HepG2 (cell line): ENCODE measurements at regions not wholly inside any gene's neighbourhood (a gene's known extent, or its start where the extent isn't known, plus 50 kb on each side); places are given as distances from the start of the nearest gene placed in this dataset.

ENCODE experiments used
- CREB3 ChIP-seq: sonication (generic); formaldehyde crosslinking; IDR thresholded peaks from 2 replicates; pipeline ENCODE4 v1.5.0; 2020; ENCODE audit warnings: missing genetic modification reagents
- CREBL2 ChIP-seq: sonication (generic); formaldehyde crosslinking; IDR thresholded peaks from 2 replicates; pipeline ENCODE4 v1.8.1; 2023; ENCODE audit warnings: missing genetic modification reagents, mild to moderate bottlenecking, borderline replicate concordance
- CTCF ChIP-seq: sonication (generic); formaldehyde crosslinking; IDR thresholded peaks from 2 replicates; pipeline ENCODE4 v1.5.0; 2020; ENCODE audit warnings: mild to moderate bottlenecking, missing genetic modification reagents, moderate library complexity
- DDIT3 ChIP-seq: sonication (generic); formaldehyde crosslinking; IDR thresholded peaks from 2 replicates; pipeline ENCODE4 v1.4.0; 2020; ENCODE audit warnings: mild to moderate bottlenecking, missing genetic modification reagents
- E2F1 ChIP-seq: sonication (generic); formaldehyde crosslinking; IDR thresholded peaks from 2 replicates; pipeline ENCODE4 v1.5.0; 2020; ENCODE audit warnings: missing genetic modification reagents
- EHMT2 ChIP-seq: fragments of 200-600 bp; sonication (generic); IDR thresholded peaks from 2 replicates; pipeline ENCODE4 v1.7.0; 2017; ENCODE audit warnings: antibody characterized with exemption, low read depth, low read length, borderline replicate concordance
- FOXM1 ChIP-seq: sonication (generic); formaldehyde crosslinking; IDR thresholded peaks from 2 replicates; pipeline ENCODE4 v1.5.0; 2020; ENCODE audit warnings: missing genetic modification reagents
- KDM2A ChIP-seq: sonication (generic); formaldehyde crosslinking; IDR thresholded peaks from 2 replicates; pipeline ENCODE4 v1.4.0; 2020; ENCODE audit warnings: low read depth, missing genetic modification reagents, borderline replicate concordance
- POLR2A ChIP-seq, 2 experiments: IDR thresholded peaks; 2 replicates each; pipeline ENCODE4 v1.6.1; 2011; ENCODE audit warnings: low read depth in 2 of 2, low read length in 2 of 2, mild to moderate bottlenecking in 1 of 2, moderate library complexity in 1 of 2; ENCODE audit not compliant: insufficient read depth in 1 of 2
- RFXAP ChIP-seq: sonication (generic); formaldehyde crosslinking; IDR thresholded peaks from 2 replicates; pipeline ENCODE4 v1.4.0; 2020; ENCODE audit warnings: missing genetic modification reagents, borderline replicate concordance
- STAT6 ChIP-seq: sonication (generic); formaldehyde crosslinking; IDR thresholded peaks from 2 replicates; pipeline ENCODE4 v1.4.0; 2020; ENCODE audit warnings: missing genetic modification reagents, mild to moderate bottlenecking, borderline replicate concordance
- ZBTB3 ChIP-seq: sonication (generic); formaldehyde crosslinking; IDR thresholded peaks from 2 replicates; pipeline ENCODE4 v1.4.0; 2020; ENCODE audit warnings: low read depth, mild to moderate bottlenecking, moderate library complexity, missing genetic modification reagents, borderline replicate concordance

GRCh38 chr4:30956916-30957315 is 236.7 kb downstream of the PCDH7 start:
- TF ChIP-seq FOXM1, result no peak
- TF ChIP-seq DDIT3, result no peak
- no peak for TF ChIP-seq STAT6
- no peak for TF ChIP-seq POLR2A (IDR thresholded peaks at IDR 0.05; ENCODE audit: insufficient read depth in 1 of 2, low read depth in 2 of 2, low read length in 2 of 2)
- no peak for TF ChIP-seq RFXAP (CRISPR knock-in tag)
- no peak for TF ChIP-seq CREBL2
- TF ChIP-seq ZBTB3 (CRISPR knock-in tag), result no peak
- no peak for TF ChIP-seq EHMT2
- no peak for TF ChIP-seq E2F1 (CRISPR knock-in tag)
- no peak for TF ChIP-seq KDM2A (CRISPR knock-in tag)
- TF ChIP-seq CREB3 (CRISPR knock-in tag), result no peak
- no peak for TF ChIP-seq CTCF (CRISPR knock-in tag)
